Mesendoderm (in vitro differentiated cells): ENCODE measurements at regions not wholly inside any gene's neighbourhood (a gene's known extent, or its start where the extent isn't known, plus 50 kb on each side); places are given as distances from the start of the nearest gene placed in this dataset.
A peak's percentile ranks its signal among the peaks of the same experiment; 100 is the strongest.

Source experiments
- DNase-seq: peaks from one replicate; pipeline ENCODE4 v3.0.0; 2013
- H2AK5ac ChIP-seq: 2 replicates; pipeline ENCODE4 v1.6.1; 2013; ENCODE audit warnings: low read length, inconsistent platforms
- H2BK120ac ChIP-seq: 2 replicates; pipeline ENCODE4 v1.6.1; 2013; ENCODE audit warnings: low read depth, mild to moderate bottlenecking, low read length, moderate library complexity, mixed read lengths
- H2BK15ac ChIP-seq: replicated peaks from 2 replicates; pipeline ENCODE4 v1.6.1; 2013; ENCODE audit warnings: low read depth, mild to moderate bottlenecking, moderate library complexity
- H2BK5ac ChIP-seq: 2 replicates; pipeline ENCODE4 v1.6.1; 2013; ENCODE audit warnings: low read length, inconsistent platforms
- H3K18ac ChIP-seq: 2 replicates; pipeline ENCODE4 v1.6.1; 2013; ENCODE audit warnings: mild to moderate bottlenecking, low read length, mixed read lengths
- H3K23ac ChIP-seq: one replicate; pipeline ENCODE4 v1.6.1; 2013; ENCODE audit warnings: low read length
- H3K27ac ChIP-seq: 2 replicates; pipeline ENCODE4 v1.5.1; 2013; ENCODE audit warnings: low read depth, mild to moderate bottlenecking, inconsistent platforms, low read length, moderate library complexity
- H3K27me3 ChIP-seq: 2 replicates; pipeline ENCODE4 v1.6.1; 2013; ENCODE audit warnings: low read length, control low read depth, mild to moderate bottlenecking, inconsistent platforms; ENCODE audit not compliant: insufficient read depth, poor library complexity
- H3K36me3 ChIP-seq: 2 replicates; pipeline ENCODE4 v1.6.1; 2013; ENCODE audit warnings: low read length, inconsistent platforms; ENCODE audit not compliant: control insufficient read depth, insufficient read depth
- H3K4ac ChIP-seq: one replicate; pipeline ENCODE4 v1.6.1; 2013; ENCODE audit warnings: low read depth, mild to moderate bottlenecking, low read length, moderate library complexity
- H3K4me1 ChIP-seq: 2 replicates; pipeline ENCODE4 v1.6.1; 2013; ENCODE audit warnings: low read depth, low read length, inconsistent platforms; ENCODE audit not compliant: control insufficient read depth
- H3K4me2 ChIP-seq: 2 replicates; pipeline ENCODE4 v1.6.1; 2013; ENCODE audit warnings: low read length
- H3K4me3 ChIP-seq: 2 replicates; pipeline ENCODE4 v1.5.1; 2013; ENCODE audit warnings: mild to moderate bottlenecking, low read length
- H3K56ac ChIP-seq: one replicate; pipeline ENCODE4 v1.6.1; 2013; ENCODE audit warnings: low read length
- H3K79me1 ChIP-seq: 2 replicates; pipeline ENCODE4 v1.6.1; 2013; ENCODE audit warnings: low read length, inconsistent platforms
- H3K79me2 ChIP-seq: 2 replicates; pipeline ENCODE4 v1.6.1; 2013; ENCODE audit warnings: mild to moderate bottlenecking, low read length; ENCODE audit not compliant: control insufficient read depth, insufficient read depth
- H3K9ac ChIP-seq: 2 replicates; pipeline ENCODE4 v1.6.1; 2013; ENCODE audit warnings: low read length, inconsistent platforms
- H4K5ac ChIP-seq: one replicate; pipeline ENCODE4 v1.6.1; 2013; ENCODE audit warnings: low read length
- H4K8ac ChIP-seq: one replicate; pipeline ENCODE4 v1.6.1; 2013; ENCODE audit warnings: low read depth, mild to moderate bottlenecking, control low read depth, low read length, moderate library complexity
- WGBS: extraction: QIAGEN DNeasy Blood & Tissue Kit; methylation state at CpG from one replicate; pipeline ENCODE4 v1.1.7; 2013; ENCODE audit warnings: low lambda C conversion rate, missing lambda C conversion rate; ENCODE audit not compliant: insufficient coverage; ENCODE audit errors: extremely low coverage; 5-methylcytosine and 5-hydroxymethylcytosine counted together

- Histone ChIP-seq H2BK120ac (no peak overlapping the region), H4K5ac (no peak overlapping the region), H3K4me2 (no peak overlapping the region), H2AK5ac (no peak overlapping the region), H2BK5ac (no peak overlapping the region), H3K18ac (no peak overlapping the region), H4K8ac (no peak overlapping the region), H3K36me3 (no peaks in the 10 kb centered on the region), H3K9ac (no peak overlapping the region), H3K23ac (no peak overlapping the region), H3K27me3 (no peaks in the 10 kb centered on the region), H2BK15ac (no peak overlapping the region), H3K27ac (no peak overlapping the region), H3K4ac (no peak overlapping the region), H3K79me1 (no peaks in the 10 kb centered on the region), H3K4me1 (no peaks in the 10 kb centered on the region), H3K56ac (no peak overlapping the region), H3K4me3 (no peak overlapping the region), H3K79me2 (no peaks in the 10 kb centered on the region)
- no peak for DNase-seq
- no CpG with 5 or more reads among the region's 2 CpGs for WGBS
These were observed 161.8 kb upstream of the RIMS1 start for GRCh38 chr6:71724456-71725125.

DNA sequence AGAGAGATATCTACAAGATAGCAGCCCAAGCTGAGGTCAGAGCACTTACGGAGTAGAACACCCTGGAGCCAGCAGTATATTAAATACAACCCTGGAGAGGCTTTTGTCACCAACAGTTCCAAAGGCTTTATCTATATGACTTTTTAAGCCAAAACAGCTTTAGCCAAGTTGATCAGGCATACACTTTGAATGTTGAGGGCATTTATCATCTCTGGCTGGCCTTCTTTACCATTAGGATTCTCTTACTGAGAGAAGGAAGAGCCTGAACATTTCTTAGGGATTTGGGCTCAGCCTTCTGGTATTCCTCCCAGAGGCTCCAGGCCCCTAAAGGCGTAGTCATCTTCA, 161.3 kb upstream of the RIMS1 start:
- Histone ChIP-seq H3K27me3 (no peaks in the 10 kb centered on the region), H2BK120ac (no peak overlapping the region), H3K23ac (no peak overlapping the region), H4K5ac (no peak overlapping the region), H2AK5ac (no peak overlapping the region), H2BK5ac (no peak overlapping the region), H3K56ac (no peak overlapping the region), H3K4me1 (no peaks in the 10 kb centered on the region), H3K4me3 (no peak overlapping the region), H2BK15ac (peak overlapping the region; percentile 74), H3K4ac (no peak overlapping the region), H3K27ac (no peak overlapping the region), H3K36me3 (no peaks in the 10 kb centered on the region), H3K9ac (no peak overlapping the region), H4K8ac (no peak overlapping the region), H3K79me2 (no peaks in the 10 kb centered on the region), H3K4me2 (no peak overlapping the region), H3K79me1 (no peaks in the 10 kb centered on the region), H3K18ac (no peak overlapping the region)
- DNase-seq, result no peak
- WGBS, result no CpG with 5 or more reads among the region's 2 CpGs

DNA sequence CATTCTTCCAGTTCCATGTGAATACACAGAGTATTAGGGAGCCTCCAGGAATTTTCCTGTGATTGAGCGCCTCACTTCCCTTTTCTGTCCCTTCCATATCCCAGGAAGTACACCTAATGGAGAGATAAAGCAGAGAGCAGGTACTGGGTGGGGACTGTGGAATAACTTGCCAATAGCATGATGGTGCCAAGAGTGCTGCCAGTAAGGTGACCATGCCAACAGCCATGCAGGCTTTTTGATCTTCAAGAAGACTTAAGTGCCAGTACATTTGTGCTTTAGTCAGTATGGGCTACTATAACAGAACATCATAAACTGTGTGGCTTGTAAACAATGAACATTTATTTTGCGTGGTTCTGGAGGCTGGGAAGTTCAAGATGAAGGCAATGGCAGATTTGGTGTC, 160.2 kb upstream of the RIMS1 start:
- no peaks in the 10 kb centered on the region for H3K4me1 ChIP-seq

DNA sequence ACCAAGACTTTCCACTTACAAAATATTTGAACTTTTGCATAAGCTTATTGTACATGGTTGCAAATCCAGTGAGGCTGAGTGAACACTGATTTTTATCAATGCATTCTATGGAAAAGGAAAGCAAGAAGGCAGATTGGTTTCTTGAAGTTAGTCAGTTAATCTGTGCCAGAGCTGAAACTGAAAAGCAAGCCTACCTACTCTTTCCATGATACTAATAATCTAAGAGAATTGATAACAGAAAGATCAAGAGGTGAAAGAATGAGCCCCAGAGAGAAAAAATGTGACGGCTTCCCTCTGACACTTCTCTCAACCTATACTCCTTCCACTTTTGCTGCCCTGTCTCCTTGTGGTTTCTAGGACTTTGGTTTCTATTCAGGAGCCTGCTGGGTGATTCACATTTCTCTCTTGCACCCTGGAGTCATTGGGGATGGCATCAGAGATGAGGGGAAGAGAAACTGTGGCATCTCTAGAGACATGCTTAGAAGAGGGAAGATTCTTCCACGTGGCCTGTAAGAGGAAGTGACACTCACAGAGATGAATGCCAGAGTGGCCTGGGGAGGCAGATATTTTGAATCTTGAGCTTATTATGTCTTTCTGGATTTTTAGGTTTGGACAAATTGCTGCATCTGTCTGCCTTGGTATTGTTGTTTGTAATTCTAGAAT, 158.6 kb upstream of the RIMS1 start:
- no peaks in the 10 kb centered on the region for H3K4me1 ChIP-seq
- H3K27ac ChIP-seq, result no peak overlapping the region
- no peaks in the 10 kb centered on the region for H3K27me3 ChIP-seq
- H3K4me2 ChIP-seq, result no peak overlapping the region
- no peak overlapping the region for H3K4me3 ChIP-seq
- no peaks in the 10 kb centered on the region for H3K79me1 ChIP-seq
- no peak overlapping the region for H3K9ac ChIP-seq
- H2BK120ac ChIP-seq, result no peak overlapping the region
- no peak overlapping the region for H2BK15ac ChIP-seq
- no CpG with 5 or more reads among the region's 2 CpGs for WGBS
- no peak overlapping the region for H3K4ac ChIP-seq
- no peak overlapping the region for H3K23ac ChIP-seq
- DNase-seq, result peak; percentile 29
- H3K79me2 ChIP-seq, result no peaks in the 10 kb centered on the region
- no peak overlapping the region for H4K5ac ChIP-seq
- no peak overlapping the region for H2BK5ac ChIP-seq
- H3K18ac ChIP-seq, result no peak overlapping the region
- H3K56ac ChIP-seq, result no peak overlapping the region
- no peak overlapping the region for H4K8ac ChIP-seq
- no peak overlapping the region for H2AK5ac ChIP-seq
- H3K36me3 ChIP-seq, result no peaks in the 10 kb centered on the region

More for the DNA sequence above, 160.2 kb upstream of the RIMS1 start:
- Histone ChIP-seq H4K5ac (no peak overlapping the region), H3K9ac (no peak overlapping the region), H2BK15ac (no peak overlapping the region), H3K4ac (no peak overlapping the region), H3K27me3 (no peaks in the 10 kb centered on the region), H3K79me1 (no peaks in the 10 kb centered on the region), H2BK120ac (no peak overlapping the region), H3K36me3 (no peaks in the 10 kb centered on the region), H2BK5ac (no peak overlapping the region), H3K27ac (no peak overlapping the region), H3K23ac (no peak overlapping the region), H3K18ac (no peak overlapping the region), H4K8ac (no peak overlapping the region), H3K56ac (no peak overlapping the region), H3K79me2 (no peaks in the 10 kb centered on the region), H2AK5ac (no peak overlapping the region), H3K4me3 (no peak overlapping the region), H3K4me2 (no peak overlapping the region)
- no CpG with 5 or more reads among the region's 2 CpGs for WGBS
- DNase-seq, result no peak

- no CpG with 5 or more reads among the region's 3 CpGs for WGBS
- no peak for DNase-seq
- H3K23ac ChIP-seq, result no peak overlapping the region
- H3K4me3 ChIP-seq, result no peak overlapping the region
- H3K36me3 ChIP-seq, result no peaks in the 10 kb centered on the region
- H3K27me3 ChIP-seq, result no peaks in the 10 kb centered on the region
- H3K27ac ChIP-seq, result no peak overlapping the region
- H3K4me2 ChIP-seq, result no peak overlapping the region
- no peaks in the 10 kb centered on the region for H3K79me2 ChIP-seq
- no peak overlapping the region for H3K18ac ChIP-seq
- no peak overlapping the region for H2BK5ac ChIP-seq
- no peak overlapping the region for H2BK15ac ChIP-seq
- no peak overlapping the region for H2AK5ac ChIP-seq
- no peak overlapping the region for H3K4ac ChIP-seq
- no peak overlapping the region for H3K9ac ChIP-seq
- no peaks in the 10 kb centered on the region for H3K4me1 ChIP-seq
- H4K5ac ChIP-seq, result no peak overlapping the region
- H4K8ac ChIP-seq, result no peak overlapping the region
- H3K79me1 ChIP-seq, result no peaks in the 10 kb centered on the region
- H2BK120ac ChIP-seq, result no peak overlapping the region
- H3K56ac ChIP-seq, result no peak overlapping the region
These were observed 156.1 kb upstream of the RIMS1 start for GRCh38 chr6:71730284-71730683.
